Lung (tissue), 11 donors: ENCODE measurements at regions not wholly inside any gene's neighbourhood (a gene's known extent, or its start where the extent isn't known, plus 50 kb on each side); places are given as distances from the start of the nearest gene placed in this dataset.

Source experiments
- ATAC-seq: fragments of 200-7000 bp; cut with Tn5 transposase; one replicate; pipeline ENCODE4 v1.9.1; 2020; ENCODE audit warnings: moderate number of reproducible peaks; ENCODE audit not compliant: insufficient read depth, low FRiP score
- DNase-seq, 3 donors: peaks; one replicate each; pipeline ENCODE4 v3.0.0-alpha.2; 2013 to 2017
- H3K27ac ChIP-seq, 2 donors: one replicate each; pipeline ENCODE4 v1.5.1; 2013; ENCODE audit warnings: mild to moderate bottlenecking in 2 of 2, moderate library complexity in 2 of 2, control low read depth in 1 of 2, inconsistent platforms in 1 of 2, low read depth in 1 of 2, low read length in 1 of 2
- H3K27me3 ChIP-seq, 3 donors: one replicate each; pipeline ENCODE4 v1.5.1; 2013; ENCODE audit warnings: low read length in 2 of 3; ENCODE audit not compliant: control insufficient read depth in 3 of 3, insufficient read depth in 3 of 3
- H3K36me3 ChIP-seq, 4 donors: one replicate each; pipeline ENCODE4 v1.5.1; 2013; ENCODE audit warnings: low read length in 4 of 4, mild to moderate bottlenecking in 1 of 4, moderate library complexity in 1 of 4; ENCODE audit not compliant: control insufficient read depth in 4 of 4, insufficient read depth in 4 of 4
- H3K4me1 ChIP-seq, 5 donors: one replicate each; pipeline ENCODE4 v1.5.1; 2013; ENCODE audit warnings: low read length in 5 of 5, mild to moderate bottlenecking in 2 of 5, moderate library complexity in 1 of 5; ENCODE audit not compliant: control insufficient read depth in 5 of 5, insufficient read depth in 5 of 5
- H3K4me3 ChIP-seq: one replicate; pipeline ENCODE4 v1.5.1; 2013; ENCODE audit warnings: mild to moderate bottlenecking, control low read depth, moderate library complexity
- H3K9ac ChIP-seq, 2 donors: one replicate each; pipeline ENCODE4 v1.5.1; 2013; ENCODE audit warnings: low read length in 2 of 2, control low read depth in 1 of 2; ENCODE audit not compliant: insufficient read depth in 1 of 2
- H3K9me3 ChIP-seq, 4 donors: one replicate each; pipeline ENCODE4 v1.5.1; 2013; ENCODE audit warnings: low read length in 3 of 4, mild to moderate bottlenecking in 1 of 4, moderate library complexity in 1 of 4; ENCODE audit not compliant: control insufficient read depth in 4 of 4, insufficient read depth in 3 of 4
- CTCF ChIP-seq: IDR thresholded peaks from 2 replicates; pipeline ENCODE4 v1.5.1; 2012; ENCODE audit warnings: mild to moderate bottlenecking; ENCODE audit errors: control extremely low read depth, extremely low read depth
- WGBS, 2 donors: extraction: QIAGEN DNeasy Blood & Tissue Kit; methylation state at CpG; one replicate each; pipeline ENCODE4 v1.1.7; 2013; 5-methylcytosine and 5-hydroxymethylcytosine counted together
- donor health status: control.
- donor health status: control.
- donor health status: Bipolar disorder and iron deficiency.
- donor health status: healthy.
- donor health status: DM: yes; HTN: yes; CAD: no.

GRCh38 chr9:88814577-88814976 lies 176.7 kb upstream of the S1PR3 start:
- peak overlapping the region in 1 of 2 donors; percentile 86 for H3K27ac ChIP-seq
- H3K27me3 ChIP-seq, result no peaks in the 10 kb centered on the region
- DNase-seq, result peak; percentile 75 to 89 (median 89)
- WGBS, 2 donors, result 50 to 62% methylated on average over 4 of the region's 4 CpGs
- H3K9me3 ChIP-seq, result peaks cover 0 to 2% (median 0%) of the 10 kb centered on the region in 4 donors
- peaks cover 0 to 66% (median 6%) of the 10 kb centered on the region in 5 donors for H3K4me1 ChIP-seq
- peak; percentile 52 for ATAC-seq
- H3K9ac ChIP-seq, result no peak overlapping the region
- no peak overlapping the region for H3K4me3 ChIP-seq
- TF ChIP-seq CTCF, result no peak
- no peaks in the 10 kb centered on the region for H3K36me3 ChIP-seq

GRCh38 chr9:88816141-88816540 lies 175.1 kb upstream of the S1PR3 start:
- DNase-seq (no peak), ATAC-seq (no peak)
- no peak for TF ChIP-seq CTCF
- Histone ChIP-seq H3K36me3 (no peaks in the 10 kb centered on the region), H3K9ac (no peak overlapping the region), H3K9me3 (peaks cover 0 to 3% (median 0%) of the 10 kb centered on the region in 4 donors), H3K4me1 (peaks cover 0 to 50% (median 6%) of the 10 kb centered on the region in 5 donors), H3K27me3 (no peaks in the 10 kb centered on the region), H3K27ac (no peak overlapping the region), H3K4me3 (no peak overlapping the region)
- WGBS, 2 donors, result 58 to 74% methylated on average over 9 of the region's 9 CpGs

GRCh38 chr9:88816591-88816990 lies 174.7 kb upstream of the S1PR3 start:
- H3K9ac ChIP-seq, result no peak overlapping the region
- 93 to 94% methylated on average over 3 of the region's 3 CpGs for WGBS, 2 donors
- H3K4me1 ChIP-seq, result peaks cover 0 to 46% (median 6%) of the 10 kb centered on the region in 5 donors
- TF ChIP-seq CTCF, result no peak
- DNase-seq (no peak), ATAC-seq (no peak)
- no peaks in the 10 kb centered on the region for H3K36me3 ChIP-seq
- H3K4me3 ChIP-seq, result no peak overlapping the region
- no peak overlapping the region for H3K27ac ChIP-seq
- peaks cover 0 to 3% (median 0%) of the 10 kb centered on the region in 4 donors for H3K9me3 ChIP-seq
- H3K27me3 ChIP-seq, result no peaks in the 10 kb centered on the region

GRCh38 chr9:88817628-88818027 lies 173.6 kb upstream of the S1PR3 start:
- ATAC-seq (no peak), DNase-seq (no peak)
- H3K36me3 ChIP-seq, result no peaks in the 10 kb centered on the region
- no peaks in the 10 kb centered on the region for H3K27me3 ChIP-seq
- H3K27ac ChIP-seq, result no peak overlapping the region
- WGBS, 2 donors, result 75 to 77% methylated on average over 7 of the region's 7 CpGs
- H3K4me3 ChIP-seq, result no peak overlapping the region
- peaks cover 0 to 44% (median 6%) of the 10 kb centered on the region in 5 donors for H3K4me1 ChIP-seq
- TF ChIP-seq CTCF, result no peak
- H3K9ac ChIP-seq, result no peak overlapping the region
- peaks cover 0 to 3% (median 0%) of the 10 kb centered on the region in 4 donors for H3K9me3 ChIP-seq
